IPS-NIHi11 (cell line): ENCODE measurements at regions not wholly inside any gene's neighbourhood (a gene's known extent, or its start where the extent isn't known, plus 50 kb on each side); places are given as distances from the start of the nearest gene placed in this dataset.
"Not testable (repeated sequence)": the region's sequence is repeated elsewhere in the genome, so short reads cannot be mapped to it uniquely, and the experiment has no call there.

Experiments used
- DNase-seq: peaks from one replicate; pipeline ENCODE4 v3.0.0; 2012; ENCODE audit warnings: mixed read lengths, low spot score

DNA sequence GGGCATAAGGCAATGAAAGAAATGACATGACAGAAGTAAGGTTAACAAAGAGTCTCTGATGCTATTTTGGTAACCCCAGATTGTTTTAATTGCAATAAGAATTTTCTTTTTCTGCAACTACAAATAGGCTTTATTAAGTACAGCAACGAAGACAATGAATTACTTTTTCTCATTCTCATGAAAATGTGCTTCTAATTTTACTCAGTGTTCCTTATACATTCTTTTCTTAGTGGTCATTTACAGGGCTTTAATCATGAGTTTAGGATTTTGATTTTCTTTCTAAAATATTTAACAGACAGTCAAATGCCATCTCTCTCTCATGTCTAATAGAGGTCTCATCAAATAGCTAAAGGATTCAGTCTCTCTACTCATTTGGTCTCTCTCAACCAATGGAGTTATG, 452.1 kb downstream of the RAP2B start:
- no peak for DNase-seq

DNA sequence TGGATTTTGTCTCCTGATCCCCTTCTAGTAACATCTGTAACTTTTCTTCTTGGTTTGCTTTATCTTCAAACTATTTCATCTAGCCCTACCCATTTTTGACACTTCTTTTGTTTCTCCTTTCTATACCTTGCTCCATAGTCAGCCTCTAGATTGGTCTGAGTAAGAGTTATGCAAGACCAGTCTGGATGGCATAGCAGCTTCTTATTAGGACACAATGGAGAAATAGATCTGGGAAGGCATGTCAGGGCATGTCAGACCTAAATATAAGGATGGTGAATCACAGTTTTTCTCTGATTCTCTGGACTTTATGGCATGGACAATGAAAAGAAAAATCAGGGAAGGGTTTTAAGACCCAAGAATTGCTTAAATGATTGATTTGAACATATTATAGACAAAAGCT, 452.5 kb downstream of the RAP2B start:
- DNase-seq, result no peak

- no peak for DNase-seq
Measured at GRCh38 chr3:153615863-153616262, 453.8 kb downstream of the RAP2B start.

DNA sequence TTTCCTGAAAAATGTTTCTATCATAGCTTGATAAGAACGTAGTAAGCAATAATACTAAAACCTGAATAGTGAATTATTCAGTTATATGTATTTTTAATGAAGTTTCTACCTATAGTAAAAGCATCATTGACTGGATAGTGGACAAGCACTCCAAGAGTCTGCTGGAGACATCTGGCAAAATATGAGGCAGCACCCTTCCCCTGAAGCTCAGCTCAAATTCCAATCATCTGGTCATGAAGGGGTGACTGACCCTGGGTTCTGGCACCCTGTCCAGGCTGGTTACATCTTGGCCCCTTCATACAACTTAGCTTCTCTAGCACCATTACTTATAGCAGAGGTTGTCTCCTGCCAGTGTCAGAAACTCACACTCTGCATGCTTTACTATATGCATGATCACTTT, 455.4 kb downstream of the RAP2B start:
- DNase-seq, result no peak

DNA sequence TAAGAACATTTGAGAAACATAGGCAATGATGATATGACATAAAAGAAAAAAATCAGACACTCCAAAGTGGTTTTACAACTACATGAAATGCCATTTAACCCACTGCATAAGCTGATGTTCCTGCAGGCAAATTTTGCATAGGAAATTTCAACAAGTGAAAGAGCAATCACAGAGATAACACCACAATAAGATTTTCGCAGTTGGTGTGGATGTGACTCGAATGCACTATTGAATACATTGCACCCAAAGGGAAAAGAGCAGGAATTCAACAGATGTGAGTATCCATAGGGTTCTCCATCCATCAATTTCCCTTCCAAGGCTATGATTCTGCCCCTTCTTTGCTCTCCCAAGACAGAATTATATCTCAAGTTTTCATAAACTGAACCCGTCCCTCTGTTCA, 456.1 kb downstream of the RAP2B start:
- DNase-seq, result no peak

DNA sequence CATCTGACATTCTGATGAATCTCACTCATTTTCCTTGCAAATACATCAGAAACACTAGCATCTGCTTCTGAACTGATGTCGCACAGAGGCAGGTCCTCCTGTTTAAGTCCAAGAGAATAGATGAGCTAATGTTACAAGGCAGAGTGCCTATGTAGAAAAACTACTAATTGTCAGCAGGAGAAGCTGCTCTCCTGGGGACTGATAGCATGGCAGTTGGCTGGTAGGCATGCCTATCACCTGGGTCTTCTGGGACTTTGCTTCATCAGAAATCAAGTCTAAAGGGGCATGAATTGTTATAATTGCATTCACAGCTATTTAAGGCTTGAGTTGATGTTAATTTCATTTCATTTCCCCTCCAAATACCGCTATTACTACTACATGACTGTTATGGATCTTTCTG, 457.2 kb downstream of the RAP2B start:
- no peak for DNase-seq

GRCh38 chr3:153621953-153622352, 459.9 kb downstream of the RAP2B start:
- DNase-seq, result no peak

GRCh38 chr3:153623834-153624233, 461.8 kb downstream of the RAP2B start:
- DNase-seq, result no peak

GRCh38 chr3:153624310-153625030, 462.4 kb downstream of the RAP2B start:
- DNase-seq, result no peak

GRCh38 chr3:153625506-153625905, 463.5 kb downstream of the RAP2B start:
- DNase-seq, result no peak

- DNase-seq, result no peak
Measured at GRCh38 chr3:153626158-153626557, 464.1 kb downstream of the RAP2B start.

DNA sequence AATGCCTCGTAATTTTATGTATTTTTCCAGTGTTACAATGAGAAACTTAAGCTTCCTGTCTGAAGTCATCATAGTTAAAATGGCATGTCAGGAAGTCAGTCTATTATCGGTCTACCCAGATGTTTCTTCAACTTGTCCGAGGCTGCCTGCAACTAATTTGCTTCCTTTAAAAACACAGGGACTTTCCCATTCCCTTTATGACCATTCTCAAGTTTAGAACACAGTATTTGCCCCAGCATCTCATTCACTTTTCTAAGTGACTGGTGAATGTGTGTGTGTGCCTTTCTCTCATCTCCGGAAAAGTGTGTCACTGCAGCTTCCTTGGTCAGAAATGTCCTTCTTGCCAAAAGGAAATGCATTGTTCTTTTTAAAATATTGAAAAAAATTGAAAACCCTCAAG, 466.6 kb downstream of the RAP2B start:
- DNase-seq, result no peak

GRCh38 chr3:153629148-153629547, 467.1 kb downstream of the RAP2B start:
- DNase-seq, result no peak

DNA sequence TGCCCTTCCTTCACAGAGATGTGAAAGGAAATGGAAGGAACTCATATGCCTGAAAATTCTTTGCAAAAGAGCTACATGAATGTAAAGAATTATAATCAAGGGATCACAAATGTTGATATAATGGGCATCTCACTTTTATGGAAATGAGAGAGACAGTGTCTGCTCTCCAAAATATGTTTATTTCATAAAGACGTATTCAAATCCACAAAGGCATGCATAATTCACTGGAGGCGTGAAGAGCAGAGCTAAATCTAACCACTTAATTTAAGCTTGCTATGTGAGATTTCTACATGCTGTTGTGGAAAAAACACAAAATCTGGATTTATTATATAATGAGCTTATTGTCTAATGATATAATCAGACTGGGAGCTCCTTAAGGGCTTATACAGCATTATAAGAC, 469.1 kb downstream of the RAP2B start:
- DNase-seq, result no peak

- DNase-seq, result no peak
Measured at GRCh38 chr3:153631664-153632063, 469.6 kb downstream of the RAP2B start.

DNA sequence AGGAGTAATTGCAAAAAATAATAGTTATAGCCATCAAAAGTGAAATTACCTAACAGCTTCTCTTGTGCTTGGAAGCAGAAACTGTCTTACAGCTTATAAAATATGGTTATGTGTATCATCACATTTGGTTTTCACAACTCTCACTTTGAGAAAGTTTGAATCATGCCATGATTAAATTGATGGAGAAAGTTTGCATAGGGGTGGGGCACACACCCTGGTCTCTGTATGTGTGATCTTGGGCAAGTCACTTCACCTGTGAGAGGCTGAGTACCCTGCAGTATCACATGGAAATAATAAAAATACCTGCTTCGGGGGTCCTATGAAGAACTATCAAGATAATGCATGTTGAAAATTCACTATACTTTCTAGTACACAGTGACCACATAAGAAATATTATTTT, 471.4 kb downstream of the RAP2B start:
- no peak for DNase-seq

- DNase-seq, result no peak
Measured at GRCh38 chr3:153634683-153635082, 472.7 kb downstream of the RAP2B start.

GRCh38 chr3:153639631-153640030, 477.6 kb downstream of the RAP2B start:
- no peak for DNase-seq

- DNase-seq, result peak; percentile 13
Measured at GRCh38 chr3:153640689-153641665, 479.0 kb downstream of the RAP2B start.

GRCh38 chr3:153642576-153642975, 478.6 kb upstream of the ARHGEF26 start:
- DNase-seq, result not testable (repeated sequence)

DNA sequence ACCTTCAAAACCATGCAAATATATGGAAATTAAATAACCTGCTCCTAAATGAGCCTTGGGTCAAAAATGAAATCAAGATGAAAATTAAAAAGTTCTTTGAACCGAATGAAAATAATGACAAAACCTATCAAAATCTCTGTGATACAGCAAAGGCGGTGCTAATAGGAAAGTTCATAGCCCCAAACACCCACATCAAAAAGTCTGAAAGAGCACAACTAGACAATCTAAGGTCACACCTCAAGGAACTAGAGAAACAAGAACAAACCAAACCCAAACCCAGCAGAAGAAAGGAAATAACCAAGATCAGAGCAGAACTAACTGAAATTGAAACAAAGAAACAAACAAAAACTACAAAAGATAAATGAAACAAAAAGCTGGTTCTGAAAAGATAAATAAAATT, 477.7 kb upstream of the ARHGEF26 start:
- not testable (repeated sequence) for DNase-seq

- no peak for DNase-seq
Measured at GRCh38 chr3:153649286-153649839, 471.8 kb upstream of the ARHGEF26 start.

GRCh38 chr3:153652076-153652475, 469.1 kb upstream of the ARHGEF26 start:
- DNase-seq, result no peak
